H9 (cell line): ENCODE measurements at regions not wholly inside any gene's neighbourhood (a gene's known extent, or its start where the extent isn't known, plus 50 kb on each side); places are given as distances from the start of the nearest gene placed in this dataset.

Source experiments
- DNase-seq: peaks from one replicate; pipeline ENCODE4 v3.0.0-alpha.2; 2017
- H2AFZ ChIP-seq: one replicate; pipeline ENCODE4 v1.6.1; 2013; ENCODE audit warnings: mild to moderate bottlenecking, low read length, control low read depth, moderate library complexity
- H2AK5ac ChIP-seq: 2 replicates; pipeline ENCODE4 v1.6.1; 2013; ENCODE audit warnings: low read length, control low read depth, mixed read lengths; ENCODE audit not compliant: insufficient read length
- H2BK120ac ChIP-seq: one replicate; pipeline ENCODE4 v1.6.1; 2013; ENCODE audit warnings: low read depth, mild to moderate bottlenecking, low read length, control low read depth, inconsistent platforms; ENCODE audit not compliant: poor library complexity, severe bottlenecking
- H2BK12ac ChIP-seq: 2 replicates; pipeline ENCODE4 v1.6.1; 2013; ENCODE audit warnings: low read length, control low read depth, mixed read lengths, low read depth; ENCODE audit not compliant: insufficient read length
- H2BK15ac ChIP-seq: 2 replicates; pipeline ENCODE4 v1.6.1; 2013; ENCODE audit warnings: low read depth, low read length, control low read depth
- H2BK20ac ChIP-seq: one replicate; pipeline ENCODE4 v1.6.1; 2013; ENCODE audit warnings: low read depth, mild to moderate bottlenecking, low read length, control low read depth, inconsistent platforms; ENCODE audit not compliant: poor library complexity, severe bottlenecking
- H2BK5ac ChIP-seq: 2 replicates; pipeline ENCODE4 v1.6.1; 2013; ENCODE audit warnings: low read length, control low read depth, mixed read lengths; ENCODE audit not compliant: insufficient read length
- H3K14ac ChIP-seq: 2 replicates; pipeline ENCODE4 v1.6.1; 2013; ENCODE audit warnings: low read length, control low read depth; ENCODE audit not compliant: insufficient read depth
- H3K18ac ChIP-seq: 2 replicates; pipeline ENCODE4 v1.6.1; 2013; ENCODE audit warnings: low read depth, mild to moderate bottlenecking, mixed read lengths, low read length, control low read depth; ENCODE audit not compliant: insufficient read length
- H3K23ac ChIP-seq: 2 replicates; pipeline ENCODE4 v1.6.1; 2013; ENCODE audit warnings: low read length, control low read depth, mixed read lengths, low read depth; ENCODE audit not compliant: insufficient read length
- H3K23me2 ChIP-seq: 2 replicates; pipeline ENCODE4 v1.6.1; 2013; ENCODE audit warnings: low read depth, mild to moderate bottlenecking, mixed read lengths, low read length, control low read depth; ENCODE audit not compliant: insufficient read length, poor library complexity, severe bottlenecking
- H3K27ac ChIP-seq: 2 replicates; pipeline ENCODE4 v1.5.1; 2013; ENCODE audit warnings: low read length, control low read depth, mixed read lengths, low read depth; ENCODE audit not compliant: insufficient read length
- H3K27me3 ChIP-seq: 2 replicates; pipeline ENCODE4 v1.6.1; 2013; ENCODE audit warnings: low read length, control low read depth, inconsistent platforms; ENCODE audit not compliant: insufficient read depth
- H3K4ac ChIP-seq: 2 replicates; pipeline ENCODE4 v1.6.1; 2013; ENCODE audit warnings: low read depth, mild to moderate bottlenecking, control low read depth, inconsistent platforms, low read length, moderate library complexity
- H3K4me1 ChIP-seq: 2 replicates; pipeline ENCODE4 v1.6.1; 2013; ENCODE audit warnings: low read length, control low read depth, inconsistent platforms; ENCODE audit not compliant: insufficient read depth
- H3K4me2 ChIP-seq: 2 replicates; pipeline ENCODE4 v1.6.1; 2013; ENCODE audit warnings: low read length, control low read depth, mixed read lengths; ENCODE audit not compliant: insufficient read length, insufficient read depth
- H3K56ac ChIP-seq: 2 replicates; pipeline ENCODE4 v1.6.1; 2013; ENCODE audit warnings: low read depth, mild to moderate bottlenecking, mixed read lengths, low read length, control low read depth; ENCODE audit not compliant: insufficient read length
- H3K79me1 ChIP-seq: 2 replicates; pipeline ENCODE4 v1.6.1; 2013; ENCODE audit warnings: low read depth, mild to moderate bottlenecking, moderate library complexity, low read length, control low read depth, inconsistent platforms; ENCODE audit not compliant: insufficient read depth, poor library complexity, severe bottlenecking
- H3K79me2 ChIP-seq: 2 replicates; pipeline ENCODE4 v1.6.1; 2013; ENCODE audit warnings: low read length, control low read depth, inconsistent platforms; ENCODE audit not compliant: insufficient read depth
- H3K9ac ChIP-seq: 2 replicates; pipeline ENCODE4 v1.6.1; 2013; ENCODE audit warnings: low read length, control low read depth, mixed read lengths; ENCODE audit not compliant: insufficient read length; ENCODE audit errors: extremely low read depth
- H3K9me3 ChIP-seq: one replicate; pipeline ENCODE4 v1.6.1; 2013; ENCODE audit warnings: low read depth, low read length, inconsistent platforms; ENCODE audit not compliant: control insufficient read depth
- H3T11ph ChIP-seq: one replicate; pipeline ENCODE4 v1.6.1; 2013; ENCODE audit warnings: mild to moderate bottlenecking, low read length, control low read depth, inconsistent platforms
- H4K20me1 ChIP-seq: one replicate; pipeline ENCODE4 v1.6.1; 2013; ENCODE audit not compliant: control insufficient read depth, insufficient read length, insufficient read depth
- H4K5ac ChIP-seq: 2 replicates; pipeline ENCODE4 v1.6.1; 2013; ENCODE audit warnings: low read depth, mild to moderate bottlenecking, mixed read lengths, low read length, control low read depth; ENCODE audit not compliant: insufficient read length
- H4K8ac ChIP-seq: replicated peaks from 2 replicates; pipeline ENCODE4 v1.6.1; 2013; ENCODE audit warnings: low read length, control low read depth, mixed read lengths, low read depth; ENCODE audit not compliant: insufficient read length
- H4K91ac ChIP-seq: 2 replicates; pipeline ENCODE4 v1.6.1; 2013; ENCODE audit warnings: low read depth, mild to moderate bottlenecking, moderate library complexity, mixed read lengths, low read length, control low read depth; ENCODE audit not compliant: insufficient read length
- H3K27ac Mint-ChIP-seq, 3 experiments: 2 replicates in 2 of 3; 3 replicates in 1 of 3; pipeline ENCODE4 v1.8.0; 2020 to 2021; ENCODE audit warnings: mixed read lengths in 3 of 3, mild to moderate bottlenecking in 1 of 3, moderate library complexity in 1 of 3
- H3K27me3 Mint-ChIP-seq: 2 replicates; pipeline ENCODE4 v1.8.0; 2021; ENCODE audit warnings: low read depth, mild to moderate bottlenecking, moderate library complexity, mixed read lengths
- H3K36me3 Mint-ChIP-seq, 3 experiments: 2 replicates in 2 of 3; 3 replicates in 1 of 3; pipeline ENCODE4 v1.8.0; 2020 to 2021; ENCODE audit warnings: low read depth in 3 of 3, mixed read lengths in 3 of 3; ENCODE audit not compliant: insufficient read depth in 1 of 3
- H3K4me1 Mint-ChIP-seq, 2 experiments: 2 replicates each; pipeline ENCODE4 v1.8.0; 2020; ENCODE audit warnings: mixed read lengths in 2 of 2
- H3K4me3 Mint-ChIP-seq, 2 experiments: 2 replicates in 1 of 2; 3 replicates in 1 of 2; pipeline ENCODE4 v1.8.0; 2020 to 2021; ENCODE audit warnings: mild to moderate bottlenecking in 2 of 2, mixed read lengths in 2 of 2, moderate library complexity in 1 of 2
- H3K9me3 Mint-ChIP-seq, 2 experiments: 2 replicates in 1 of 2; 3 replicates in 1 of 2; pipeline ENCODE4 v1.8.0; 2020; ENCODE audit warnings: mild to moderate bottlenecking in 2 of 2, mixed read lengths in 2 of 2, moderate library complexity in 1 of 2
- WGBS: extraction: QIAGEN DNeasy Blood & Tissue Kit; methylation state at CpG from one replicate; pipeline ENCODE4 v1.1.7; 2013; ENCODE audit warnings: missing lambda C conversion rate, low lambda C conversion rate, mixed read lengths; ENCODE audit not compliant: insufficient read length; ENCODE audit errors: extremely low coverage; 5-methylcytosine and 5-hydroxymethylcytosine counted together
- TF ChIP-seq, protein P1 (sequence below): fragments of 200-600 bp; sonication (generic); conservative IDR thresholded peaks from 3 replicates; pipeline ENCODE4 v1.8.0; 2021; ENCODE audit warnings: antibody characterized with exemption, mild to moderate bottlenecking

- H3K23me2 ChIP-seq = no peaks in the 10 kb centered on the region
- TF ChIP-seq, protein P1, sequence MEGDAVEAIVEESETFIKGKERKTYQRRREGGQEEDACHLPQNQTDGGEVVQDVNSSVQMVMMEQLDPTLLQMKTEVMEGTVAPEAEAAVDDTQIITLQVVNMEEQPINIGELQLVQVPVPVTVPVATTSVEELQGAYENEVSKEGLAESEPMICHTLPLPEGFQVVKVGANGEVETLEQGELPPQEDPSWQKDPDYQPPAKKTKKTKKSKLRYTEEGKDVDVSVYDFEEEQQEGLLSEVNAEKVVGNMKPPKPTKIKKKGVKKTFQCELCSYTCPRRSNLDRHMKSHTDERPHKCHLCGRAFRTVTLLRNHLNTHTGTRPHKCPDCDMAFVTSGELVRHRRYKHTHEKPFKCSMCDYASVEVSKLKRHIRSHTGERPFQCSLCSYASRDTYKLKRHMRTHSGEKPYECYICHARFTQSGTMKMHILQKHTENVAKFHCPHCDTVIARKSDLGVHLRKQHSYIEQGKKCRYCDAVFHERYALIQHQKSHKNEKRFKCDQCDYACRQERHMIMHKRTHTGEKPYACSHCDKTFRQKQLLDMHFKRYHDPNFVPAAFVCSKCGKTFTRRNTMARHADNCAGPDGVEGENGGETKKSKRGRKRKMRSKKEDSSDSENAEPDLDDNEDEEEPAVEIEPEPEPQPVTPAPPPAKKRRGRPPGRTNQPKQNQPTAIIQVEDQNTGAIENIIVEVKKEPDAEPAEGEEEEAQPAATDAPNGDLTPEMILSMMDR = no peak
- Mint-ChIP-seq H3K27me3 (no peaks in the 10 kb centered on the region), H3K4me3 (no peak overlapping the region), H3K4me1 (no peaks in the 10 kb centered on the region), H3K36me3 (peaks cover 0 to 4% (median 0%) of the 10 kb centered on the region in 3 experiments; a peak in 2 of 7 replicates), H3K9me3 (no peaks in the 10 kb centered on the region; a peak in 1 of 5 replicates), H3K27ac (no peak overlapping the region)
- H3K4ac ChIP-seq = no peak overlapping the region
- no peak overlapping the region for H2BK15ac ChIP-seq
- no peak overlapping the region for H4K8ac ChIP-seq
- no peak overlapping the region for H2BK20ac ChIP-seq
- no peak overlapping the region for H3K14ac ChIP-seq
- no peak overlapping the region for H3K56ac ChIP-seq
- WGBS = no CpG with 5 or more reads among the region's 4 CpGs
- H3K79me1 ChIP-seq = no peaks in the 10 kb centered on the region
- H3K79me2 ChIP-seq = no peaks in the 10 kb centered on the region
- no peak overlapping the region for H3K27ac ChIP-seq
- H2AFZ ChIP-seq = no peak overlapping the region
- no peak overlapping the region for H2AK5ac ChIP-seq
- no peaks in the 10 kb centered on the region for H3K4me1 ChIP-seq
- H2BK5ac ChIP-seq = no peak overlapping the region
- no peak overlapping the region for H3K9ac ChIP-seq
- H3K27me3 ChIP-seq = no peaks in the 10 kb centered on the region
- no peak overlapping the region for H3K18ac ChIP-seq
- no peak overlapping the region for H3K23ac ChIP-seq
- no peak overlapping the region for H4K5ac ChIP-seq
- no peak overlapping the region for H3T11ph ChIP-seq
- no peak overlapping the region for H3K4me2 ChIP-seq
- no peak overlapping the region for H2BK120ac ChIP-seq
- H2BK12ac ChIP-seq = no peak overlapping the region
- no peak overlapping the region for H4K91ac ChIP-seq
- DNase-seq = no peak
- H4K20me1 ChIP-seq = no peaks in the 10 kb centered on the region
- no peaks in the 10 kb centered on the region for H3K9me3 ChIP-seq
Observed at GRCh38 chr4:136967069-136967468, 565.2 kb downstream of the PCDH18 start.
